Gastroesophageal sphincter (tissue), 3 donors: ENCODE measurements at regions not wholly inside any gene's neighbourhood (a gene's known extent, or its start where the extent isn't known, plus 50 kb on each side); places are given as distances from the start of the nearest gene placed in this dataset.

Experiments
- CTCF ChIP-seq, 4 experiments: fragments of 200-600 bp in 2 of 4; fragments of 450-650 bp in 2 of 4; sonication (generic) in 1 of 4; IDR thresholded peaks; one replicate each; pipeline ENCODE4 v1.5.1; 2017 to 2019; ENCODE audit warnings: antibody characterized with exemption in 4 of 4, mild to moderate bottlenecking in 2 of 4, moderate library complexity in 2 of 4
- POLR2A ChIP-seq, 2 donors: fragments of 450-650 bp; IDR thresholded peaks; one replicate each; pipeline ENCODE4 v1.6.1; 2017; ENCODE audit warnings: antibody characterized with exemption in 2 of 2, mild to moderate bottlenecking in 2 of 2, moderate library complexity in 1 of 2
- POLR2AphosphoS5 ChIP-seq: sonication (generic); formaldehyde crosslinking; IDR thresholded peaks from one replicate; pipeline ENCODE4 v1.6.1; 2017; ENCODE audit warnings: antibody characterized with exemption

- TF ChIP-seq POLR2AphosphoS5 (no peak), CTCF (IDR thresholded peaks at IDR 0.05) (no peak), POLR2A (IDR thresholded peaks at IDR 0.05) (no peak)
Observed at GRCh38 chr16:48831076-48831722, 221.2 kb upstream of the N4BP1 start.
